Osteoblast (primary cell): ENCODE measurements at regions not wholly inside any gene's neighbourhood (a gene's known extent, or its start where the extent isn't known, plus 50 kb on each side); places are given as distances from the start of the nearest gene placed in this dataset.

Experiments used
- DNase-seq: peaks from one replicate; pipeline ENCODE4 v3.0.0; 2011; ENCODE audit warnings: low spot score, mixed read lengths; ENCODE audit not compliant: insufficient read length; ENCODE audit errors: missing footprints
- H2AFZ ChIP-seq: 2 replicates; pipeline ENCODE4 v1.6.0; 2011; ENCODE audit warnings: mild to moderate bottlenecking, low read length
- H3K27ac ChIP-seq: 2 replicates; pipeline ENCODE4 v1.5.1; 2011; ENCODE audit warnings: mild to moderate bottlenecking, low read depth, low read length, moderate library complexity
- H3K27me3 ChIP-seq: 2 replicates; pipeline ENCODE4 v1.6.0; 2012; ENCODE audit warnings: mild to moderate bottlenecking, control low read depth, inconsistent platforms, low read length, moderate library complexity; ENCODE audit not compliant: insufficient read depth
- H3K36me3 ChIP-seq: 2 replicates; pipeline ENCODE4 v1.5.1; 2011; ENCODE audit warnings: mild to moderate bottlenecking, low read length, control low read depth, moderate library complexity; ENCODE audit not compliant: insufficient read depth
- H3K4me1 ChIP-seq: 2 replicates; pipeline ENCODE4 v1.5.1; 2011; ENCODE audit warnings: mild to moderate bottlenecking, low read length, control low read depth, moderate library complexity; ENCODE audit not compliant: insufficient read depth
- H3K4me2 ChIP-seq: 2 replicates; pipeline ENCODE4 v1.6.0; 2011; ENCODE audit warnings: mild to moderate bottlenecking, low read length; ENCODE audit not compliant: insufficient read depth
- H3K4me3 ChIP-seq: fragments of 200-600 bp; sonication (generic); 3 replicates; pipeline ENCODE4 v1.5.1; 2012; ENCODE audit warnings: mild to moderate bottlenecking, low read length, inconsistent platforms; ENCODE audit not compliant: insufficient read depth
- H3K79me2 ChIP-seq: 2 replicates; pipeline ENCODE4 v1.6.0; 2012; ENCODE audit warnings: mild to moderate bottlenecking, low read length, control low read depth, inconsistent platforms; ENCODE audit not compliant: insufficient read depth
- H3K9me3 ChIP-seq: 2 replicates; pipeline ENCODE4 v1.5.1; 2011; ENCODE audit warnings: low read depth, low read length, control low read depth
- H4K20me1 ChIP-seq: 2 replicates; pipeline ENCODE4 v1.6.0; 2012; ENCODE audit warnings: mild to moderate bottlenecking, low read length, control low read depth; ENCODE audit not compliant: insufficient read depth
- CTCF ChIP-seq: IDR thresholded peaks from 2 replicates; pipeline ENCODE4 v1.5.1; 2011; ENCODE audit warnings: mild to moderate bottlenecking, low read depth, low read length, moderate library complexity; ENCODE audit errors: extremely low read depth

DNA sequence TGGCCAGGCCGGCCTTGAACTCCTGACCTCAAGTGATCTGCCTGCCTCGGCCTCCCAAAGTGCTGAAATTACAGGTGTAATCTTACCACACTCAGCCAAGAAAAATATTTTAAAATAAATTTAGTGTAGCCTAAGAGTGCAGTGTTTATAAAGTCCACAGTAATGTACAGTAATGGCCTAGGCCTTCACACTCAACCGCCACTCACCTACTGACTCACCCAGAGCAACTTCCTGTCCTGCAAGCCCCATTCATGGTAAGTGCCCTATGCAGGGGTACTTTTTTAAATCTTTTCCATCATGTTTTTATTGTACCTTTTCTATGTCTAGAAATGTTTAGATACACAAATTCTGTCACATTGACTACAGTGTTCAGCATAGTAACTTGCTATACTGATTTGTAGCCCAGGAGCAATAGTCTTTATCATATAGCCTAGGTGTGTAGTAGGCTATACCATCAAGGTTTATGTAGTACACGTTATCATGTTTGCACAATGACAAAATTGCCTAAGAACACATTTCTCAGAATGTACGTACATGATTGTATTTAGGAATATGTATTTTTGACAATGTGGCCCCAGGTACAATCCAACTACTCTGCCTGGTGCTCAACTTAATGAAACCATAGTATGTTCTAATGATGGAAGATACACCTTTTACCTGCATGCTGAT lies 455.2 kb downstream of the PCDH7 start:
- Histone ChIP-seq H3K9me3 (no peaks in the 10 kb centered on the region), H3K4me1 (no peaks in the 10 kb centered on the region), H3K27ac (no peak overlapping the region), H3K36me3 (no peaks in the 10 kb centered on the region), H4K20me1 (no peaks in the 10 kb centered on the region), H2AFZ (no peak overlapping the region), H3K4me3 (no peak overlapping the region), H3K79me2 (no peaks in the 10 kb centered on the region), H3K4me2 (no peak overlapping the region), H3K27me3 (no peaks in the 10 kb centered on the region)
- DNase-seq: no peak
- no peak for TF ChIP-seq CTCF

DNA sequence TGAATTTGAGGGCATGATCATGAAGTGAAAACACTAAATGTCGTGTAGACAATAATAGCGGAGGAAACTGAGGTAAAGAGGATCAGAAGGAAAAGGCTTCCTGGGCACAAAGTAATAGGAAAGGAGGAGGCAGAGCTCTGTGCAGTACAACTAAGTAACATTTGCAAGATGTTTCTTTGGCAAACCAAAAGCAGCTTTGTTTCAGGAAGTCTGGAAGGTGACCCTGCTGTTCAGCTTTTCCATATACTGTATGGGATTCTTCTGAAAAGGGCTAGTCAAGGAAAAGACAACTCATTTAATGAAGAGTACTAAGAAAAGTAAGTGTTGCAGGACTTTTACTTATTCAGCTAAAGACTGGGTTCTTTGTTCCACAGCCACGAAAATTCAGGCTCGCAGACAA lies 463.1 kb downstream of the PCDH7 start:
- Histone ChIP-seq H3K36me3 (no peaks in the 10 kb centered on the region), H2AFZ (no peak overlapping the region), H3K79me2 (no peaks in the 10 kb centered on the region), H3K27ac (no peak overlapping the region), H3K27me3 (no peaks in the 10 kb centered on the region), H3K4me2 (no peak overlapping the region), H4K20me1 (no peaks in the 10 kb centered on the region), H3K4me3 (no peak overlapping the region), H3K9me3 (no peaks in the 10 kb centered on the region), H3K4me1 (no peaks in the 10 kb centered on the region)
- no peak for TF ChIP-seq CTCF
- DNase-seq: no peak

GRCh38 chr4:31185014-31185585 lies 464.9 kb downstream of the PCDH7 start:
- no peaks in the 10 kb centered on the region for H3K27me3 ChIP-seq
- no peaks in the 10 kb centered on the region for H3K4me1 ChIP-seq
- H3K79me2 ChIP-seq: no peaks in the 10 kb centered on the region
- no peaks in the 10 kb centered on the region for H3K9me3 ChIP-seq
- H3K4me3 ChIP-seq: no peak overlapping the region
- H3K27ac ChIP-seq: no peak overlapping the region
- DNase-seq: no peak
- TF ChIP-seq CTCF: no peak
- no peak overlapping the region for H3K4me2 ChIP-seq
- H4K20me1 ChIP-seq: no peaks in the 10 kb centered on the region
- H2AFZ ChIP-seq: no peak overlapping the region
- H3K36me3 ChIP-seq: no peaks in the 10 kb centered on the region

DNA sequence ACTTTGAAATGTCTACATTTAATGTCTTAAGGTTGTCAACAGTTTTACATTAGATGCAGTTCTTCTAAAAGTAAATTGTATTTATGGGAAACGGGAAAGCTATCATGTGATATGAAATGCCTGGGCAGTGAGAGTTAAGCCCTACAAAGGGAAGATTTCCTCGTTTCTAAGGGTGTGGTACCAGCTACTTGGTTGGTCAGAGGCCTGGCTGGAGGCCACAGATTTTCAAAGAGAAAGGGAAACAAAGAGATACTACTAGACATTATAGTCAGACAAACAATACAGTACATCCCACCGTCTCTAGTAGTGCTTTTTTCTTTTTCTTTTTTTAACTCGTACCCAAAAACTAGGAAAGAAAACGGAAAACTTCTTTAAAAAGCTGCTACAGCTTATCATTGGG lies 467.8 kb downstream of the PCDH7 start:
- Histone ChIP-seq H3K9me3 (no peaks in the 10 kb centered on the region), H4K20me1 (no peaks in the 10 kb centered on the region), H3K27me3 (no peaks in the 10 kb centered on the region), H3K27ac (no peak overlapping the region), H3K4me2 (no peak overlapping the region), H2AFZ (no peak overlapping the region), H3K4me1 (no peaks in the 10 kb centered on the region), H3K4me3 (no peak overlapping the region), H3K36me3 (no peaks in the 10 kb centered on the region), H3K79me2 (no peaks in the 10 kb centered on the region)
- TF ChIP-seq CTCF: no peak
- no peak for DNase-seq
